DOHH2 (cell line): ENCODE measurements at regions not wholly inside any gene's neighbourhood (a gene's known extent, or its start where the extent isn't known, plus 50 kb on each side); places are given as distances from the start of the nearest gene placed in this dataset.

ENCODE experiments used
- EZH2phosphoT487 ChIP-seq: fragments of 200-600 bp; sonication (generic); IDR thresholded peaks from 2 replicates; pipeline ENCODE4 v1.6.1; 2017; ENCODE audit warnings: borderline replicate concordance, mild to moderate bottlenecking, antibody characterized with exemption, low read length, moderate library complexity, mixed read lengths
- TF ChIP-seq, protein P1 (sequence below): fragments of 200-600 bp; sonication (generic); IDR thresholded peaks from one replicate; pipeline ENCODE4 v1.5.1; 2014; ENCODE audit warnings: antibody characterized with exemption, mild to moderate bottlenecking, low read depth, low read length; ENCODE audit not compliant: poor library complexity, severe bottlenecking

- TF ChIP-seq, protein P1, sequence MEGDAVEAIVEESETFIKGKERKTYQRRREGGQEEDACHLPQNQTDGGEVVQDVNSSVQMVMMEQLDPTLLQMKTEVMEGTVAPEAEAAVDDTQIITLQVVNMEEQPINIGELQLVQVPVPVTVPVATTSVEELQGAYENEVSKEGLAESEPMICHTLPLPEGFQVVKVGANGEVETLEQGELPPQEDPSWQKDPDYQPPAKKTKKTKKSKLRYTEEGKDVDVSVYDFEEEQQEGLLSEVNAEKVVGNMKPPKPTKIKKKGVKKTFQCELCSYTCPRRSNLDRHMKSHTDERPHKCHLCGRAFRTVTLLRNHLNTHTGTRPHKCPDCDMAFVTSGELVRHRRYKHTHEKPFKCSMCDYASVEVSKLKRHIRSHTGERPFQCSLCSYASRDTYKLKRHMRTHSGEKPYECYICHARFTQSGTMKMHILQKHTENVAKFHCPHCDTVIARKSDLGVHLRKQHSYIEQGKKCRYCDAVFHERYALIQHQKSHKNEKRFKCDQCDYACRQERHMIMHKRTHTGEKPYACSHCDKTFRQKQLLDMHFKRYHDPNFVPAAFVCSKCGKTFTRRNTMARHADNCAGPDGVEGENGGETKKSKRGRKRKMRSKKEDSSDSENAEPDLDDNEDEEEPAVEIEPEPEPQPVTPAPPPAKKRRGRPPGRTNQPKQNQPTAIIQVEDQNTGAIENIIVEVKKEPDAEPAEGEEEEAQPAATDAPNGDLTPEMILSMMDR: no peak
- no peak for TF ChIP-seq EZH2phosphoT487
Observed at GRCh38 chr5:164005071-164005470, 499.7 kb downstream of the MAT2B start.
